ENCODE measurements at regions not wholly inside any gene's neighbourhood (a gene's known extent, or its start where the extent isn't known, plus 50 kb on each side); places are given as distances from the start of the nearest gene placed in this dataset.

GRCh38 chr6:91982559-91982958 is 1395.7 kb upstream of the MAP3K7 start:
- no peaks in the 10 kb centered on the region for H3K9me3 ChIP-seq (ENCODE audit: control insufficient read depth, low read length)
- no peaks in the 10 kb centered on the region for H3K4me1 ChIP-seq (ENCODE audit: control insufficient read depth, insufficient read depth, low read length)
- no peaks in the 10 kb centered on the region for H3K27me3 ChIP-seq (ENCODE audit: control insufficient read depth, insufficient read depth, low read length, poor library complexity, severe bottlenecking)
- no peak overlapping the region for H3K27ac ChIP-seq (ENCODE audit: insufficient read depth, low read depth, low read length, poor library complexity, severe bottlenecking)
- H3K36me3 ChIP-seq (ENCODE audit: control insufficient read depth, insufficient read depth, low read length) = no peaks in the 10 kb centered on the region
- H3K4me3 ChIP-seq (ENCODE audit: insufficient read depth, low read depth, low read length) = no peak overlapping the region

GRCh38 chr6:91976797-91977196 is 1389.9 kb upstream of the MAP3K7 start:
- H3K36me3 ChIP-seq (ENCODE audit: control insufficient read depth, insufficient read depth, low read length) = no peaks in the 10 kb centered on the region

GRCh38 chr6:91970700-91971099 is 1383.8 kb upstream of the MAP3K7 start:
- no peaks in the 10 kb centered on the region for H3K4me1 ChIP-seq (ENCODE audit: control insufficient read depth, insufficient read depth, low read length)
- no peak overlapping the region for H3K4me3 ChIP-seq (ENCODE audit: insufficient read depth, low read depth, low read length)
- 84 to 89% methylated on average over 2 of the region's 2 CpGs for WGBS, 2 experiments
- H3K9me3 ChIP-seq (ENCODE audit: control insufficient read depth, low read length) = peaks cover 2% of the 10 kb centered on the region
- H3K27me3 ChIP-seq (ENCODE audit: control insufficient read depth, insufficient read depth, low read length, poor library complexity, severe bottlenecking) = no peaks in the 10 kb centered on the region
- no peak overlapping the region for H3K27ac ChIP-seq (ENCODE audit: insufficient read depth, low read depth, low read length, poor library complexity, severe bottlenecking)
- H3K36me3 ChIP-seq (ENCODE audit: control insufficient read depth, insufficient read depth, low read length) = no peaks in the 10 kb centered on the region

More at GRCh38 chr6:91976797-91977196, 1389.9 kb upstream of the MAP3K7 start:
- no peak overlapping the region for H3K4me3 ChIP-seq (ENCODE audit: insufficient read depth, low read depth, low read length)
- H3K9me3 ChIP-seq (ENCODE audit: control insufficient read depth, low read length) = no peaks in the 10 kb centered on the region
- no peaks in the 10 kb centered on the region for H3K27me3 ChIP-seq (ENCODE audit: control insufficient read depth, insufficient read depth, low read length, poor library complexity, severe bottlenecking)
- no peak overlapping the region for H3K27ac ChIP-seq (ENCODE audit: insufficient read depth, low read depth, low read length, poor library complexity, severe bottlenecking)
- WGBS, 2 experiments = 96 to 97% methylated on average over 1 of the region's 1 CpG
- H3K4me1 ChIP-seq (ENCODE audit: control insufficient read depth, insufficient read depth, low read length) = no peaks in the 10 kb centered on the region

GRCh38 chr6:91965872-91966271 is 1379.0 kb upstream of the MAP3K7 start:
- Histone ChIP-seq H3K36me3 (ENCODE audit: control insufficient read depth, insufficient read depth, low read length) (no peaks in the 10 kb centered on the region), H3K27me3 (ENCODE audit: control insufficient read depth, insufficient read depth, low read length, poor library complexity, severe bottlenecking) (no peaks in the 10 kb centered on the region), H3K27ac (ENCODE audit: insufficient read depth, low read depth, low read length, poor library complexity, severe bottlenecking) (no peak overlapping the region), H3K4me1 (ENCODE audit: control insufficient read depth, insufficient read depth, low read length) (no peaks in the 10 kb centered on the region), H3K9me3 (ENCODE audit: control insufficient read depth, low read length) (peaks cover 2% of the 10 kb centered on the region), H3K4me3 (ENCODE audit: insufficient read depth, low read depth, low read length) (no peak overlapping the region)
- 87 to 88% methylated on average over 1 of the region's 1 CpG for WGBS, 2 experiments

- no peaks in the 10 kb centered on the region for H3K36me3 ChIP-seq (ENCODE audit: control insufficient read depth, insufficient read depth, low read length)
- 100% methylated on average over 1 of the region's 2 CpGs for WGBS, 2 experiments
- peaks cover 2% of the 10 kb centered on the region for H3K9me3 ChIP-seq (ENCODE audit: control insufficient read depth, low read length)
- H3K4me1 ChIP-seq (ENCODE audit: control insufficient read depth, insufficient read depth, low read length) = no peaks in the 10 kb centered on the region
- no peak overlapping the region for H3K4me3 ChIP-seq (ENCODE audit: insufficient read depth, low read depth, low read length)
- H3K27me3 ChIP-seq (ENCODE audit: control insufficient read depth, insufficient read depth, low read length, poor library complexity, severe bottlenecking) = no peaks in the 10 kb centered on the region
- H3K27ac ChIP-seq (ENCODE audit: insufficient read depth, low read depth, low read length, poor library complexity, severe bottlenecking) = no peak overlapping the region
Measured at GRCh38 chr6:91961671-91962070, 1374.8 kb upstream of the MAP3K7 start.

DNA sequence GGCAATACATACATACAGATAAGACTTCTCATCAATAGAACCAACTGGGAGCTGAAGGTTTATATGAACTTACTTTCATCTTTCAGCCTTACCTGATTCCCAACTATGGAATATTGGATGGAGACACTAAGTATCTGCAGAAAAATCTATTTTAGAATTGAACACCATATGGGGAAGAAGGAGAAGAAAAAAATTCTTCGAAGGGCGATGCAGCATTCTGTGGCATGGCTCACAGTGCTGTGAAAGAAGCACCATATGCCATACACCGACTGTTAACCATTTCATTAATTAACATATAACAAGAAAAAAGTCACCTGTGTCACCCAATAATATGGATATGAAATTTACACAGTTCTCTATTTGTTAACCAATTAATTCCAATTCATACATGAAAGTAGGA is 1374.4 kb upstream of the MAP3K7 start:
- Histone ChIP-seq H3K4me1 (ENCODE audit: control insufficient read depth, insufficient read depth, low read length) (no peaks in the 10 kb centered on the region), H3K27ac (ENCODE audit: insufficient read depth, low read depth, low read length, poor library complexity, severe bottlenecking) (no peak overlapping the region)
- 83 to 92% methylated on average over 1 to 2 of the region's 3 CpGs for WGBS, 2 experiments

GRCh38 chr6:91941838-91942237 is 1355.0 kb upstream of the MAP3K7 start:
- Histone ChIP-seq H3K9me3 (ENCODE audit: control insufficient read depth, low read length) (no peaks in the 10 kb centered on the region), H3K27ac (ENCODE audit: insufficient read depth, low read depth, low read length, poor library complexity, severe bottlenecking) (no peak overlapping the region), H3K4me3 (ENCODE audit: insufficient read depth, low read depth, low read length) (no peak overlapping the region), H3K27me3 (ENCODE audit: control insufficient read depth, insufficient read depth, low read length, poor library complexity, severe bottlenecking) (no peaks in the 10 kb centered on the region), H3K36me3 (ENCODE audit: control insufficient read depth, insufficient read depth, low read length) (no peaks in the 10 kb centered on the region), H3K4me1 (ENCODE audit: control insufficient read depth, insufficient read depth, low read length) (no peaks in the 10 kb centered on the region)
- WGBS, 2 experiments = 89 to 90% methylated on average over 1 of the region's 2 CpGs

More for the DNA sequence above, 1374.4 kb upstream of the MAP3K7 start:
- no peak overlapping the region for H3K4me3 ChIP-seq (ENCODE audit: insufficient read depth, low read depth, low read length)
- H3K27me3 ChIP-seq (ENCODE audit: control insufficient read depth, insufficient read depth, low read length, poor library complexity, severe bottlenecking) = no peaks in the 10 kb centered on the region
- no peaks in the 10 kb centered on the region for H3K9me3 ChIP-seq (ENCODE audit: control insufficient read depth, low read length)
- no peaks in the 10 kb centered on the region for H3K36me3 ChIP-seq (ENCODE audit: control insufficient read depth, insufficient read depth, low read length)

DNA sequence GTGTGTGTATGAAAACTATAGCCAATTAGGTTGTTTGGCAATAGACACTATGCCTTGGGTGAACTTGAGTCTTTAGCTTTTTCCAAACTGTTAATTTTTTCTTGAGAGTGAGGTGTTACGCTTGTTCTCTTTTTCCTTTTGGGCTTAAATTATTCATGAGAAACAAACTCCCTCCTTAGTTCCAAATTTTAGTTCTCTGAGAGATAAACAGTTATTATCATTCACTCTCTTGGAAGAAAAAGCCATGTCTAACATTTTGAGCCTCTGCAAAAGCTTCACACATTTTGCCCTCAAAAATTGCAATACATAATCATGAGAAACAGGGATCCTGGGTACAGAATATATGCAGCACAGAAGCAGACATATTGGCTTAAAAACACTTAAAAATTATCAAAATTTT is 1353.9 kb upstream of the MAP3K7 start:
- no peaks in the 10 kb centered on the region for H3K9me3 ChIP-seq (ENCODE audit: control insufficient read depth, low read length)

DNA sequence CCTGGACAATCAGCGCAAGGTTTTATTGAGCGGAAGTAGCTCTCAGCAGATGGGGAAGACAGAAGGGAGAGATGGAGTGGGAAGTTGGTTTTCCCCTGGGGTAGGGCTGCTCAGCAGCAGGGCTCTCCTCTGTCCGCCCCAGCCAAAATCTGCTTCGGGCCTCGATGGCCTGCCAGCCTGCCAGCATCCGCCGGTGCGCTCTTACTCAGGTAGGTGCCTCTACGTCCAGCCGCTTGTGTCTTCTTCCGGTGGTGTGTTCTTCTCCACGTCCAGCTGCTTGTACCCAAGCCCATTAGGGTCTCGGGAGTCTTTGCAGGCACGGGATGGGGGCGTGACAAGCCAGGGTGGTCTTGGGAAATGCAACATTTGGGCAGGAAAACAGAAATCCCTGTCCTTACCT is 1340.0 kb upstream of the MAP3K7 start:
- Histone ChIP-seq H3K27me3 (ENCODE audit: control insufficient read depth, insufficient read depth, low read length, poor library complexity, severe bottlenecking) (no peaks in the 10 kb centered on the region), H3K27ac (ENCODE audit: insufficient read depth, low read depth, low read length, poor library complexity, severe bottlenecking) (no peak overlapping the region), H3K4me3 (ENCODE audit: insufficient read depth, low read depth, low read length) (no peak overlapping the region), H3K4me1 (ENCODE audit: control insufficient read depth, insufficient read depth, low read length) (no peaks in the 10 kb centered on the region), H3K36me3 (ENCODE audit: control insufficient read depth, insufficient read depth, low read length) (no peaks in the 10 kb centered on the region), H3K9me3 (ENCODE audit: control insufficient read depth, low read length) (peaks cover 4% of the 10 kb centered on the region)
- 95 to 97% methylated on average over 15 of the region's 15 CpGs for WGBS, 2 experiments

More for the DNA sequence above, 1353.9 kb upstream of the MAP3K7 start:
- Histone ChIP-seq H3K27me3 (ENCODE audit: control insufficient read depth, insufficient read depth, low read length, poor library complexity, severe bottlenecking) (no peaks in the 10 kb centered on the region), H3K36me3 (ENCODE audit: control insufficient read depth, insufficient read depth, low read length) (no peaks in the 10 kb centered on the region), H3K4me3 (ENCODE audit: insufficient read depth, low read depth, low read length) (no peak overlapping the region), H3K27ac (ENCODE audit: insufficient read depth, low read depth, low read length, poor library complexity, severe bottlenecking) (no peak overlapping the region), H3K4me1 (ENCODE audit: control insufficient read depth, insufficient read depth, low read length) (no peaks in the 10 kb centered on the region)
- 94 to 100% methylated on average over 1 of the region's 1 CpG for WGBS, 2 experiments

- Histone ChIP-seq H3K9me3 (ENCODE audit: control insufficient read depth, low read length) (peaks cover 4% of the 10 kb centered on the region), H3K27me3 (ENCODE audit: control insufficient read depth, insufficient read depth, low read length, poor library complexity, severe bottlenecking) (no peaks in the 10 kb centered on the region), H3K4me1 (ENCODE audit: control insufficient read depth, insufficient read depth, low read length) (no peaks in the 10 kb centered on the region), H3K27ac (ENCODE audit: insufficient read depth, low read depth, low read length, poor library complexity, severe bottlenecking) (no peak overlapping the region), H3K4me3 (ENCODE audit: insufficient read depth, low read depth, low read length) (no peak overlapping the region), H3K36me3 (ENCODE audit: control insufficient read depth, insufficient read depth, low read length) (no peaks in the 10 kb centered on the region)
- 95% methylated on average over 10 of the region's 10 CpGs for WGBS, 2 experiments
Measured at GRCh38 chr6:91926361-91926760, 1339.5 kb upstream of the MAP3K7 start.

- no peak overlapping the region for H3K27ac ChIP-seq (ENCODE audit: insufficient read depth, low read depth, low read length, poor library complexity, severe bottlenecking)
- no peaks in the 10 kb centered on the region for H3K4me1 ChIP-seq (ENCODE audit: control insufficient read depth, insufficient read depth, low read length)
- H3K36me3 ChIP-seq (ENCODE audit: control insufficient read depth, insufficient read depth, low read length) = no peaks in the 10 kb centered on the region
- H3K4me3 ChIP-seq (ENCODE audit: insufficient read depth, low read depth, low read length) = no peak overlapping the region
- H3K27me3 ChIP-seq (ENCODE audit: control insufficient read depth, insufficient read depth, low read length, poor library complexity, severe bottlenecking) = no peaks in the 10 kb centered on the region
- no peaks in the 10 kb centered on the region for H3K9me3 ChIP-seq (ENCODE audit: control insufficient read depth, low read length)
- WGBS, 2 experiments = 92 to 96% methylated on average over 2 of the region's 2 CpGs
Measured at GRCh38 chr6:91911945-91912344, 1325.1 kb upstream of the MAP3K7 start.

All from ectodermal cell (in vitro differentiated cells).